Suppressor macrophage (primary cell): ENCODE measurements at regions not wholly inside any gene's neighbourhood (a gene's known extent, or its start where the extent isn't known, plus 50 kb on each side); places are given as distances from the start of the nearest gene placed in this dataset.
"Not testable (repeated sequence)": the region's sequence is repeated elsewhere in the genome, so short reads cannot be mapped to it uniquely, and the experiment has no call there.

Experiments used
- DNase-seq, 4 experiments: peaks; one replicate each; pipeline ENCODE4 v3.0.0-alpha.2; 2020 to 2022

GRCh38 chr4:123229286-123229685 is 167.3 kb upstream of the SPRY1 start:
- peak; percentile 34 to 79 (median 58) for DNase-seq

- DNase-seq = no peak
Measured at GRCh38 chr4:123230061-123230460, 166.5 kb upstream of the SPRY1 start.

DNA sequence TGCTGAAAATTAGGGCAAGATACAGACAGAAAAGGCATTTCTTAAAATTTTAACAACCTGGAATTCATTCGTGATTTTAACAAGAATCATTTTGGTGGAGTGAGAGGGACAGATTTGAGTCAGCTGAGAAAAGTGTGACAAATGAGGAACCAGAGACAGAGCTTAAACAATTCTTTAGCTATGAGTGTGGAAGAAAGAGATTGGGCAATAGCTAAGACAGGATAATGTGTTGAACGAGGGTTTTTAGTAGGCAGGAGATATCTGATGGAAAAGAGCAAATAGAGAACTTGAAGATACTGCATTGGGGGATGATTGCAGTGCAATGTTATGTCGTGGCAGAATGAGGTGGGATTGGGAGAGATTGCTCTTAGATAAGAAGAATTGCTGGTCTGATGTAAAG is 164.2 kb upstream of the SPRY1 start:
- peak; percentile 36 to 87 (median 64) for DNase-seq

GRCh38 chr4:123233136-123233768 is 163.3 kb upstream of the SPRY1 start:
- DNase-seq = peak; percentile 30 to 85 (median 64)

DNA sequence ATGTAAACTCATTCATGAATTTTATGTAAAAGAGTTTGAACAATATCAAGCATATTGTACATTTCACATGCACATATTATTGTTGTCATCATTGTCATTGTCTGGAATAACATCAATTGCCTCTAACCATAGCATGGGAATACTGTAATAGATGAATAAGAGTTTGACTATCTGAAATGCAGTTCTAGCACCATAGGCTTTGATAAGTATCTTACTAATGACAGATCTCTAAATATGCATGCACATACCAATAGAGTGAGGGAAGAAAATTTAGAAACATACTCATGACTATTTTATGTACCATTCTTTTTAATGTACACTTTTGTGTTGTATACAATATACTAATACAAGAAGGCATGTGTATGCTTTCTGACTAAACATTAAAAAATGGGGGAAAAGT is 161.6 kb upstream of the SPRY1 start:
- DNase-seq = no peak

DNA sequence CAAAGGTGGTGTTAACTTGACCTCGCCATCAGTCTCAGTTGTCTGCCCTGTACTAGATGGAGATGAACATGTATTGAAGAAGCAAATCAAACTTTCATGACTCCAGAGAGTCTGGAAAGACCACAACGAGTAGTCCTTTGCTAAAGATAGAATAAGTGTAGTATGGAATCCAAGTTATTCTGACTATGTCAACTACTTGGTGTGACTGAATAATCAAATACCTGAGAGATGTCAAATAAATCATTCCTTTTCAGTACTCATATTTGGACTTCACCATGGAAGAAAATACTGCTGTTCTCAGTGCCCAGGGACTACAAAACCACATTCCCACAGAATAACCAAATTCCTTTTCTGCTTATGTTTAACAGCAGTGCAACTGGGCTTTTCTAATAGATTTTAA is 161.2 kb upstream of the SPRY1 start:
- DNase-seq = no peak

- DNase-seq = no peak
Measured at GRCh38 chr4:123236606-123237005, 160.0 kb upstream of the SPRY1 start.

DNA sequence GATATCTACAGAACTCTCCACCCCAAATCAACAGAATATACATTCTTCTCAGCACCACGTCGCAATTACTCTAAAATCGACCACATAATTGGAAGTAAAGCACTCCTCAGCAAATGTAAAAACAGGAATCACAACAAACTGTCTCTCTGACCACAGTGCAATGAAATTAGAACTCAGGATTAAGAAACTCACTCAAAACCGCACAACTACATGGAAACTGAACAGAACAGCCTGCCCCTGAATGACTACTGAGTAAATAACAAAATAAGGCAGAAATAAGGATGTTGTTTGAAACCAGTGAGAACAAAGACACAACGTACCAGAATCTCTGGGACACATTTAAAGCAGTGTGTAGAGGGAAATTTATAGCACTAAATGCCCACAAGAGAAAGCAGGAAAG is 156.3 kb upstream of the SPRY1 start:
- peak; percentile 9 to 51 (median 28) for DNase-seq

- DNase-seq = not testable (repeated sequence)
Measured at GRCh38 chr4:123243220-123243619, 153.4 kb upstream of the SPRY1 start.

- DNase-seq = peak; percentile 31 to 58 (median 46)
Measured at GRCh38 chr4:123244137-123244536, 152.5 kb upstream of the SPRY1 start.

DNA sequence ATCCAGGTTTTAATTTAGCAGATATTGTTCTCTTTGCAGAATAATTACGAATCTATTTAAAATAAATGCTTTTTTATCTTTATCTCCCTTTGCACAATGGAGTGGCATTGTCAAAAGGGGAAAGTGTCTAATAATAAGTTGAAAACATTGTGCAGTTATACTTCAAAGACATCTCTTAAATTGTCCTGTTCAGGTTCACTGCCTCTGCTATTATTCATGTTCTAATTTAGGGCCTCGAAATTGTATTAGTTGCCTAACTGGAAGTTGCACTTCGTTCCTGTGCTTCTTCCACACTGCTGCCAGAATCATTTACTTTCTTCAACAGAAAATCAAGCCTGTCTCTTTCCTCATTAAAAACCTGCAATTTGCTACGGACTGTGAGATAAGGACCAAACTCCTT is 150.5 kb upstream of the SPRY1 start:
- no peak for DNase-seq

DNA sequence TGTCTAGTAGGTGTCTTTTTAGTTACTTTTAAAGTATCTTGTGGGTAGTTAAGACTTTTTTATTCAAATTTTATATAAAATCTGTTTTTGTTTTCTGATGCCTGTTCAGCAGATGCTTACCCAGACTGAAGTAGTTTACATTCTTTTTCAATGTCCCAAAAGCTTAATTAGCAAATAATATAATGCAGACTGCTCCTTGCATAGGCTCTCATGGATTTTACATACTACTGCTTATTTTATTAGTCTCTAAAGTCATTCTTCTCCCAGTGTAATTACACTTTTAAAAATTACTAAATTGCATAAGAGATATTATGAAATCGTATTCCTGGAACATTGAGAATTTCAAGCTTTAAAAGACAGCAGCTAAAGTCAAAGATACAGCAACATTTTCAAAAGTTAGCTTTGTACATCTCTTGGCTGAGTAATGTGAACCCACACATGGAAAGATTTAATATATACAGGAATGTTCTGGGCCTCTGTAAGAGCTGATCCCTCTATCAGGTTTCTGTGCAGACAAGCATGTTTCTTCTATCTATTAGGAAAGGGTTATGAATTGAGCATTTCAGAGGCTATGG is 148.4 kb upstream of the SPRY1 start:
- no peak for DNase-seq

DNA sequence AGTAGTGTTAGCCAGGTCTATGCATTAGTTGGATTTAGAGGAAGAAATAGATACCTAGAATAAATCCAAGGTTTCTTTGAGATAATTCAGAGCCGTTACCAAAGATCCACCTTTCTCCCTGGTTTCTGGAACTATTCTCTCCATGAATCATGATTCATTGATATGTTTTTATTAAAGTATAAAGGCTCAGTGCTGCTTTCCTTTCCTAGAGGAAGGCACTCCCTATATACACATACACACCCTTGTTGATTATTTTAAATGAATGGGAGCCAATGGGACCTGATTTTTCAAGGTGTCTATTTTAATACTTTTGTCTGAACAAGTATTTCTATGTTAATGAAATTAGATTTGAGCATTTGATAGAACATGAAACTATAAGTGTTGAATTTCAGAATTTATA is 146.8 kb upstream of the SPRY1 start:
- no peak for DNase-seq

- DNase-seq = no peak
Measured at GRCh38 chr4:123250843-123251242, 145.8 kb upstream of the SPRY1 start.

- no peak for DNase-seq
Measured at GRCh38 chr4:123255971-123256370, 140.6 kb upstream of the SPRY1 start.

- DNase-seq = no peak
Measured at GRCh38 chr4:123256901-123257300, 139.7 kb upstream of the SPRY1 start.

DNA sequence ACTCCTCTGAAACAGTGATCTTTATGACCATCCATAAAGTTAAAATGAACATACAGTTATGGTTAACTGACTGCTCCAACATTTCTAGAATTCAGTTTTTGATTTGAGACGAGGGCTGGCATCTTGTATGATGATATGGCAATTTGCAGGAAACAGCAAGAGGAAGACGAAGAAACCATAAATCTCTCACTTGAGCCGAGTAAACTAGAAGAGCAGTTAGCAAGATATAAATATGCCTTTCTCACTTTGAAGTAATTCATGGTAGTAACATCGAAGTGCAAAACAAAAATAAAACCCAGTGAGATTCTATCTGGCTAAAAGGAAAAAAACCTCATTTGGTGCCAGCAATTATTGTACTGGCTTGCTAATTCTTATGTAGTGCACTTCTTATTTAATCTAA is 139.0 kb upstream of the SPRY1 start:
- DNase-seq = no peak

DNA sequence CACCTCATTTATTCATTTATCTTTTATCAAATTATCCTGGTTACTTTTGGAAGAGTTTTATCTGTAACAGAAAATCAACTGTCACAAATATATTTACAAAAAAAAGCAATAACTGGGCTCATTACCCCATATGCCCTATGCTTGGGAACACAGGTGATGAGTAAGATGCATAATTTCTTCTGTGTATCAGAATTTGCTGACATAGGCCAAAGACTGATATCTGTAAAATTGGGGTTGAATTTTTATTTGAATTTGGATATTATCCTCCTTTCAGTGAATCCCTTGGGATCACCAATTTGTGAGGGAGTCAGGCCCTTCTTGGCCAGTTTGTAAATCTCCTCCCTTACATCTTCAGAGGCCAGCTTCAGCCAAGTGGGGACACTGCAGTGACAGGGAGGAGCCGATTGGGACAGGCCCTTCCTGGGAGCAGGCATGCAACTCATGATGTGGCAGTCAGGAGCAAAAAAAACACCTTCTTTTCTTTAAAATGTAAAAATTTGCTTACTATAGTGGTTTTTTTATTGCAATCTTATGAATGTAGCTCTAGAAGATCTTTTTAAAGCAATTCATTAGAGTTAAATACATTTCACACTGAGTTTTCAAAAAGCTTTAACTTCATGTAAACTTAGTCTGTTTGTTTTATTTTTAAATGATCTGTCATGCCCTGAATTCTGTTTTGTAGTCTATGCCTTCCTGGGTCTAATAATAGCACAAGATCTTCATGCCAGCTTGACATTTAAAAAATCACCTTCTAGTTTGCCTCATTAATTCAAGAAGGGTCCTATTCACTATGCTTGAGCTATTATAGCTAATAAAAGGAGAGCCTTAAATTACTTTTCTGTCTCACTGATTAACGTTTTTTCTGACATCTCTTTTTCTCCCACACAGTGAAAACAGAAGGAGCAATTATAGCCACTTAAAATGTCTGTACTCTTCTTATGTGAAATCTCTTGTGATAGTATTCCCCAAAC is 136.6 kb upstream of the SPRY1 start:
- DNase-seq = no peak

DNA sequence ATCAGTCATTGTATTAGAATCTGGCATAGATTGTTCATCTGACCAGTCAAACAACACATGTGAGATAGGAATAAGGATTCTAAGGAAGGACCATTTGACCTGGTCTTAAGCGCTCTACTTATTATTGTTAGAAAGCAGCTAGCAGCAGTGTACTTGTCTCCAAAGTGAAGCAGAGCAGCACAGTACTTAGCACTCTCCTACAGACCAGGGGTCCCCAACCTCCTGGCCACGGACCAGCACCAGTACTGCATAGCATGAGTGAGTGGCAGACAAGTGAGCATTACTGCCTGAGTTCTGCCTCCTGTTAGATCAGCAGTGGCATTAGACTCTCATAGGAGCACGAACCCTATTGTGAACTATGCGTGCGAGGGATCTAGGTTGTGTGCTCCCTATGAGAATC is 135.9 kb upstream of the SPRY1 start:
- no peak for DNase-seq

DNA sequence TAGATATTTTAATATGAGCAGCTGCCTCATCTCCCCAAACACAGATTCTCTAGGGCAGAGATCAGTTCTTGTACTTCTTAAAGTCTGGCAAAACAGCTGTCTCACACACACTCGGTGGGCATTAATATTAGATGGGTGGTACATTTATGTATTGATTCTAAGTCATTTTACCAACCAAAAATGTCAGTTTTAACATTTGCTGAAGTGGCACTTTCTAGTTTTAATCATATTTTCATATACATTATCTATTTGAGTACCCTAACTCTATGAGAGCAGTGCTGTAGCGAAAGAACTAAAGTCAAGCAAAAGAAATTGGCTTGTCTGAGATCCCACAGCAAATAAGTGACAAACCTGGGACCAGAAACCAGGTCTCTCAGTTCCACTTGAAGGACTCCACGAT is 134.5 kb upstream of the SPRY1 start:
- no peak for DNase-seq

- DNase-seq = no peak
Measured at GRCh38 chr4:123265443-123265842, 131.2 kb upstream of the SPRY1 start.

- no peak for DNase-seq
Measured at GRCh38 chr4:123266221-123266620, 130.4 kb upstream of the SPRY1 start.

DNA sequence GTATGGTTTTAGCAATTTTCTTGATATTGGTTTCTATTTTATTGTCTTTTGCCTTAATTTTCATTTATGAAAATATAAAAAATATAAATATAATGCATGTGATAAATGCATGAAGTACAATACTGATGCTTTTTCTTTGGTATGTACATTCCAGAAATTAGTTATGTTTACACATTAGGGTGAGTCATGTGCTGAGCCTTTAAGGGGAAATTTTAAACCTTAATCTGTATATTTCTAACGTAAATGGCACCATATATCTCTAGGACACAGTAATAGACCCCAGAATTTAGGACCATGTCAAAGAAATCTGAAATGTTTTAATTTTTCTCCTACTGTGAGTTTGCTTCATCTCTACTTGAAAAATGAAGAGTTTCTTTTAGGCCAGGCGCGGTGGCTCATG is 117.8 kb upstream of the SPRY1 start:
- no peak for DNase-seq
